ENCODE measurements at regions not wholly inside any gene's neighbourhood (a gene's known extent, or its start where the extent isn't known, plus 50 kb on each side); places are given as distances from the start of the nearest gene placed in this dataset.

DNA sequence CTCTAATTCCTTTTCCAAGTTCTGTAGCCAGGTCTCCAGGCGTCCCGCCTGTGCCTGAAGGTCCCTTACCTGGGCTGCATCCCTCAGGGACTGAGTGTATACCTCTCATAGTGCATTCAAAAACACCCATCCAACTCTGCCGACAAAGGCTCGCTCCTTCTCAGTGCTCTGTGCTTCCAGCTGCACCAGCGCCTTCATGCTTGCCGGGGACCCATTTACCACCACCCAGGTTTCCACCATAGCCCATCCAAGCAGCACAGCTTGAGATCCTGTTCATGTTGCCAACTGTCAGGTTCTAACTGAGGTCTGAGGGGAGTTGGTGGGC, 794.5 kb downstream of the EFNA5 start:
- no peak for DNase-seq
- Histone ChIP-seq H3K27me3 (no peaks in the 10 kb centered on the region), H3K9me3 (no peaks in the 10 kb centered on the region), H3K4me1 (no peaks in the 10 kb centered on the region), H3K36me3 (no peaks in the 10 kb centered on the region), H3K27ac (no peak overlapping the region), H3K4me3 (no peak overlapping the region)
- TF ChIP-seq, protein P1, sequence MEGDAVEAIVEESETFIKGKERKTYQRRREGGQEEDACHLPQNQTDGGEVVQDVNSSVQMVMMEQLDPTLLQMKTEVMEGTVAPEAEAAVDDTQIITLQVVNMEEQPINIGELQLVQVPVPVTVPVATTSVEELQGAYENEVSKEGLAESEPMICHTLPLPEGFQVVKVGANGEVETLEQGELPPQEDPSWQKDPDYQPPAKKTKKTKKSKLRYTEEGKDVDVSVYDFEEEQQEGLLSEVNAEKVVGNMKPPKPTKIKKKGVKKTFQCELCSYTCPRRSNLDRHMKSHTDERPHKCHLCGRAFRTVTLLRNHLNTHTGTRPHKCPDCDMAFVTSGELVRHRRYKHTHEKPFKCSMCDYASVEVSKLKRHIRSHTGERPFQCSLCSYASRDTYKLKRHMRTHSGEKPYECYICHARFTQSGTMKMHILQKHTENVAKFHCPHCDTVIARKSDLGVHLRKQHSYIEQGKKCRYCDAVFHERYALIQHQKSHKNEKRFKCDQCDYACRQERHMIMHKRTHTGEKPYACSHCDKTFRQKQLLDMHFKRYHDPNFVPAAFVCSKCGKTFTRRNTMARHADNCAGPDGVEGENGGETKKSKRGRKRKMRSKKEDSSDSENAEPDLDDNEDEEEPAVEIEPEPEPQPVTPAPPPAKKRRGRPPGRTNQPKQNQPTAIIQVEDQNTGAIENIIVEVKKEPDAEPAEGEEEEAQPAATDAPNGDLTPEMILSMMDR (IDR thresholded peaks at IDR 0.05): no peak
- intact Hi-C loops (cut with DNase I): no loop called here
- ATAC-seq: no peak

GRCh38 chr5:106875591-106876297, 795.0 kb downstream of the EFNA5 start:
- ATAC-seq (peak; percentile 82), DNase-seq (no peak)
- intact Hi-C loops (cut with DNase I): no loop called here
- TF ChIP-seq, protein P1 (IDR thresholded peaks at IDR 0.05): peak; percentile 61
- no peak overlapping the region for H3K27ac ChIP-seq
- no peaks in the 10 kb centered on the region for H3K9me3 ChIP-seq
- no peaks in the 10 kb centered on the region for H3K27me3 ChIP-seq
- H3K4me1 ChIP-seq: no peaks in the 10 kb centered on the region
- H3K36me3 ChIP-seq: no peaks in the 10 kb centered on the region
- no peak overlapping the region for H3K4me3 ChIP-seq

GRCh38 chr5:106874974-106875373, 795.8 kb downstream of the EFNA5 start:
- Histone ChIP-seq H3K9me3 (no peaks in the 10 kb centered on the region), H3K4me1 (no peaks in the 10 kb centered on the region), H3K4me3 (no peak overlapping the region), H3K27ac (no peak overlapping the region), H3K36me3 (no peaks in the 10 kb centered on the region), H3K27me3 (no peaks in the 10 kb centered on the region)
- intact Hi-C loops (cut with DNase I): no loop called here
- TF ChIP-seq, protein P1 (IDR thresholded peaks at IDR 0.05): no peak
- DNase-seq (no peak), ATAC-seq (peak; percentile 42)

- TF ChIP-seq, protein P1 (IDR thresholded peaks at IDR 0.05): no peak
- Histone ChIP-seq H3K27me3 (no peaks in the 10 kb centered on the region), H3K27ac (no peak overlapping the region), H3K9me3 (no peaks in the 10 kb centered on the region), H3K36me3 (no peaks in the 10 kb centered on the region), H3K4me3 (no peak overlapping the region), H3K4me1 (no peaks in the 10 kb centered on the region)
- peak; percentile 28 for ATAC-seq
- DNase-seq: no peak
- intact Hi-C loops (cut with DNase I): no loop called here
These were observed 796.2 kb downstream of the EFNA5 start for GRCh38 chr5:106874531-106874930.

DNA sequence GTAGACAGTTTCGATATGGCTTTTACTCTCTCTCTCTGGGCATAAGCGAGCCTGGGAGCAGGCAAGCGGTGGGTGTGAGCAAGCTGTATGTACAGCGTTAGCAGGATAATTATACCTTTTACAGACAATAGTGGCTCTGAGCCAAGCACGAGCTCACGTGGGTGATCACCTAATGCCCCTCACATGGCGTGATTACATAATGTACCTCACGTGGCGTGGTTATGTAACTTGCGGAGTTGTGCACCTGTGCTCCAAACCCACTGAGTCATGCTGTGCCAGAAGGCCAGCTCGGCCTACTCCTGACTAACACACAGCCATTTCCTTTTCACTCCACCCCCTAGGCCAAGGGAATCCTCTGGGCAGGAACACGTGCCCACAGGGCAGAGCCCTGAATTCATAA, 797.2 kb downstream of the EFNA5 start:
- no peak overlapping the region for H3K27ac ChIP-seq
- no peaks in the 10 kb centered on the region for H3K9me3 ChIP-seq
- TF ChIP-seq, protein P1 (IDR thresholded peaks at IDR 0.05): no peak
- no peaks in the 10 kb centered on the region for H3K4me1 ChIP-seq
- no peak overlapping the region for H3K4me3 ChIP-seq
- no peaks in the 10 kb centered on the region for H3K27me3 ChIP-seq
- intact Hi-C loops (cut with DNase I): no loop called here
- no peak for DNase-seq
- ATAC-seq: peak; percentile 8
- no peaks in the 10 kb centered on the region for H3K36me3 ChIP-seq

DNA sequence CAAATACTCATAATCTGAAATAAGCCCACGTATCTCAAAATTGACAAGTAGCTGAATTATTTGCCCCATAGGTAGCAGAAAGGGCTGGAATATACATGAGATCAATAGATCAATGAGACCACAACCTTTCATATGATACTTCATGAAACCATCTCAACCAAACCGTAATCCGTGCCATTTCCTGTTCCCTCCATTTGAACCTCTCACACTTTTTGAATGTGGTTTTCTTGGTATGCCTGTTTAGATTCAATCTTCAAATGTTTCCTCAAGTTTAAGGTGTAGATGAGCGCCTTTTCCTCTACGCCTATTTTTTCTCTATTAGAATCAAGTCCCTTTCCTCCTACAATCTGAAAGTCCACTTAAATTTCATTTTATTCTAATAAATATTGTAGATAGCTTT, 805.5 kb downstream of the EFNA5 start:
- no peaks in the 10 kb centered on the region for H3K4me1 ChIP-seq
- DNase-seq (no peak), ATAC-seq (no peak)
- H3K27ac ChIP-seq: no peak overlapping the region
- TF ChIP-seq, protein P1 (IDR thresholded peaks at IDR 0.05): no peak
- no peaks in the 10 kb centered on the region for H3K9me3 ChIP-seq
- intact Hi-C loops (cut with DNase I): no loop called here
- H3K4me3 ChIP-seq: no peak overlapping the region
- no peaks in the 10 kb centered on the region for H3K27me3 ChIP-seq
- no peaks in the 10 kb centered on the region for H3K36me3 ChIP-seq
